Renal cortical epithelial cell (primary cell): ENCODE measurements at regions not wholly inside any gene's neighbourhood (a gene's known extent, or its start where the extent isn't known, plus 50 kb on each side); places are given as distances from the start of the nearest gene placed in this dataset.

Experiments used
- DNase-seq: peaks from one replicate; pipeline ENCODE4 v3.0.0-alpha.2; 2011; ENCODE audit warnings: low read depth

- no peak for DNase-seq
Observed at GRCh38 chr4:108567831-108568230, 52.5 kb upstream of the RPL34 start.

GRCh38 chr4:108561116-108561515, 59.3 kb upstream of the RPL34 start:
- DNase-seq = no peak

- no peak for DNase-seq
Observed at GRCh38 chr4:108560616-108561015, 59.8 kb upstream of the RPL34 start.

GRCh38 chr4:108559911-108560310, 60.5 kb upstream of the RPL34 start:
- no peak for DNase-seq

GRCh38 chr4:108559068-108559793, 61.1 kb upstream of the RPL34 start:
- no peak for DNase-seq

- DNase-seq = no peak
Observed at GRCh38 chr4:108556588-108557200, 63.7 kb upstream of the RPL34 start.

GRCh38 chr4:108556166-108556565, 64.2 kb upstream of the RPL34 start:
- no peak for DNase-seq

GRCh38 chr4:108555701-108556100, 64.7 kb upstream of the RPL34 start:
- no peak for DNase-seq

- DNase-seq = no peak
Observed at GRCh38 chr4:108547682-108548081, 72.7 kb upstream of the RPL34 start.

- DNase-seq = no peak
Observed at GRCh38 chr4:108546728-108547127, 73.6 kb upstream of the RPL34 start.

- peak; percentile 86 for DNase-seq
Observed at GRCh38 chr4:108544481-108544880, 75.9 kb upstream of the RPL34 start.

- no peak for DNase-seq
Observed at GRCh38 chr4:108543359-108543968, 76.9 kb upstream of the RPL34 start.

- peak; percentile 12 for DNase-seq
Observed at GRCh38 chr4:108540536-108540935, 79.8 kb upstream of the RPL34 start.

- no peak for DNase-seq
Observed at GRCh38 chr4:108536577-108536976, 83.8 kb upstream of the RPL34 start.

- DNase-seq = no peak
Observed at GRCh38 chr4:108535757-108536156, 84.6 kb upstream of the RPL34 start.

- DNase-seq = peak; percentile 53
Observed at GRCh38 chr4:108533876-108534275, 86.5 kb upstream of the RPL34 start.

GRCh38 chr4:108533245-108533844, 87.0 kb upstream of the RPL34 start:
- no peak for DNase-seq

GRCh38 chr4:108532738-108533137, 87.6 kb upstream of the RPL34 start:
- DNase-seq = no peak

GRCh38 chr4:108532187-108532586, 88.2 kb upstream of the RPL34 start:
- DNase-seq = no peak

- no peak for DNase-seq
Observed at GRCh38 chr4:108531461-108531860, 88.9 kb upstream of the RPL34 start.

- peak; percentile 40 for DNase-seq
Observed at GRCh38 chr4:108529984-108530905, 90.1 kb upstream of the RPL34 start.

GRCh38 chr4:108529102-108529501, 91.3 kb upstream of the RPL34 start:
- DNase-seq = no peak
